GM12875 (cell line): ENCODE measurements at regions not wholly inside any gene's neighbourhood (a gene's known extent, or its start where the extent isn't known, plus 50 kb on each side); places are given as distances from the start of the nearest gene placed in this dataset.
"Not testable (repeated sequence)": the region's sequence is repeated elsewhere in the genome, so short reads cannot be mapped to it uniquely, and the experiment has no call there.

Source experiments
- H3K4me3 ChIP-seq: one replicate; pipeline ENCODE4 v1.5.1; 2011; ENCODE audit warnings: low read depth, low read length, control low read depth
- TF ChIP-seq, protein P1 (sequence below): IDR thresholded peaks from 2 replicates; pipeline ENCODE4 v1.5.1; 2011; ENCODE audit warnings: low read depth, mild to moderate bottlenecking, control low read depth, inconsistent platforms, low read length, moderate library complexity, borderline replicate concordance; ENCODE audit not compliant: insufficient read depth

DNA sequence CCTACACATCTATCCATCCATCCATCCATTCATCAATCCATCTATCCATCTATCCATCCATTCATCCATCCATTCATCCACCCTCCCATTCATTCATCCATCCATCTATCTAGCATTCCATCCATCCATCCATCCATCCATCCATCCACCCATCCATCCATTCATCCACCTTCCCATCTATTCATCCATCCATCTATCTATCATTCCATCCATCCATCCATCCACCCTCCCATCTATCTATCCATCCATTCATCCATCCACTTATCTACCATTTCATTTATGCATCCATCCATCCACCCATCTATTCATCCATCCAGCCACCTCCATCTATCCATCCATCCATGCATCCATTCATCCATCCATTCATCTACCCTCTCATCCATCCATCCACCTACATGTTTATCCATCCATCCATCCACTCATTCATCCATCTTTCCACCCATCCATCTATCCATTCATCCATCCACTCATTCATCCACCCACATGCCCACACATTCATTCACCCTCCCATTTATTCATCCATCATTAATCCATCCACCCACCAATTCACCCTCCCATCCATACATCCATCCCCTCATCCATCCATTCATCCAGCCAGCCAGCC lies 258.5 kb downstream of the CRLF2 start:
- TF ChIP-seq, protein P1, sequence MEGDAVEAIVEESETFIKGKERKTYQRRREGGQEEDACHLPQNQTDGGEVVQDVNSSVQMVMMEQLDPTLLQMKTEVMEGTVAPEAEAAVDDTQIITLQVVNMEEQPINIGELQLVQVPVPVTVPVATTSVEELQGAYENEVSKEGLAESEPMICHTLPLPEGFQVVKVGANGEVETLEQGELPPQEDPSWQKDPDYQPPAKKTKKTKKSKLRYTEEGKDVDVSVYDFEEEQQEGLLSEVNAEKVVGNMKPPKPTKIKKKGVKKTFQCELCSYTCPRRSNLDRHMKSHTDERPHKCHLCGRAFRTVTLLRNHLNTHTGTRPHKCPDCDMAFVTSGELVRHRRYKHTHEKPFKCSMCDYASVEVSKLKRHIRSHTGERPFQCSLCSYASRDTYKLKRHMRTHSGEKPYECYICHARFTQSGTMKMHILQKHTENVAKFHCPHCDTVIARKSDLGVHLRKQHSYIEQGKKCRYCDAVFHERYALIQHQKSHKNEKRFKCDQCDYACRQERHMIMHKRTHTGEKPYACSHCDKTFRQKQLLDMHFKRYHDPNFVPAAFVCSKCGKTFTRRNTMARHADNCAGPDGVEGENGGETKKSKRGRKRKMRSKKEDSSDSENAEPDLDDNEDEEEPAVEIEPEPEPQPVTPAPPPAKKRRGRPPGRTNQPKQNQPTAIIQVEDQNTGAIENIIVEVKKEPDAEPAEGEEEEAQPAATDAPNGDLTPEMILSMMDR: no peak

GRCh38 chrX:952816-953215 lies 259.6 kb downstream of the CRLF2 start:
- TF ChIP-seq, protein P1: no peak
- no peak overlapping the region for H3K4me3 ChIP-seq

More for the DNA sequence above, 258.5 kb downstream of the CRLF2 start:
- no peak overlapping the region for H3K4me3 ChIP-seq

DNA sequence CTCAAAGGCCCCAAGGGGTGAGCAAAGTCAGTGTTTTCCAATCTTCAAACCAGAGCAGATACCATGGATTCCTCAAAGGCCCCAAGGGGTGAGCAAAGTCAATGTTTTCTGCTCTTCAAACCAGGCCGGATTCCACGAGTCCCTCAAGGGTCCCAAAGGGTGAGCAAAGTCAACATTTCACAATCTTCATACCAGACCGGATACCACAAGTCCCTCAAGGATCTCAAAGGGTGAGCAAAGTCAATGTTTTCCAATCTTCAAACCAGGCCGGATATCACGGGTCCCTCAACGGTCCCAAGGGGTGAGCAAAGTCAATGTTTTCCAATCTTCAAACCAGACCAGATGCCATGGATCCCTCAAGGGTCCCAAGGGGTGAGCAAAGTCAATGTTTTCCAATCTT lies 265.2 kb downstream of the CRLF2 start:
- not testable (repeated sequence) for H3K4me3 ChIP-seq

DNA sequence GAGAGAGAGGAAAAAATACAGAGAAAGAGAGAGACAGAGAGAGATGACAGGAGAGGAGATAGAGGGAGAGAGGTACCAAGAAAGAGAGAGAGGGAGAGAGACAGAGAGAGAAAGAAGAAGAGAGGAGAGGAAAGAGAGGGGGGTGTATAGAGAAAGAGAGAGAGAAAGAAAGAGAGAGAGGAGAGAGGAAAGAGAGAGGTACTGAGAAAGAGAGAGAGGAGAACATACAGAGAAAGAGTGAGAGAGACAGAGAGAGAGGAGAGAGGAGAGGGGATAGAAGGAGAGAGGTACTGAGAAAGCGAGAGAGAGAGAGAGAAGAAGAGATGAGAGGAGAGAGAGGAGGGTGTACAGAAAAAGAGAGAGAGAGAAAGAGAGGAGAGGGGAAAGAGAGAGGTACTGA lies 269.4 kb downstream of the CRLF2 start:
- H3K4me3 ChIP-seq: no peak overlapping the region
- TF ChIP-seq, protein P1: no peak

GRCh38 chrX:940691-941090 lies 271.8 kb downstream of the CRLF2 start:
- no peak overlapping the region for H3K4me3 ChIP-seq
- TF ChIP-seq, protein P1: no peak

DNA sequence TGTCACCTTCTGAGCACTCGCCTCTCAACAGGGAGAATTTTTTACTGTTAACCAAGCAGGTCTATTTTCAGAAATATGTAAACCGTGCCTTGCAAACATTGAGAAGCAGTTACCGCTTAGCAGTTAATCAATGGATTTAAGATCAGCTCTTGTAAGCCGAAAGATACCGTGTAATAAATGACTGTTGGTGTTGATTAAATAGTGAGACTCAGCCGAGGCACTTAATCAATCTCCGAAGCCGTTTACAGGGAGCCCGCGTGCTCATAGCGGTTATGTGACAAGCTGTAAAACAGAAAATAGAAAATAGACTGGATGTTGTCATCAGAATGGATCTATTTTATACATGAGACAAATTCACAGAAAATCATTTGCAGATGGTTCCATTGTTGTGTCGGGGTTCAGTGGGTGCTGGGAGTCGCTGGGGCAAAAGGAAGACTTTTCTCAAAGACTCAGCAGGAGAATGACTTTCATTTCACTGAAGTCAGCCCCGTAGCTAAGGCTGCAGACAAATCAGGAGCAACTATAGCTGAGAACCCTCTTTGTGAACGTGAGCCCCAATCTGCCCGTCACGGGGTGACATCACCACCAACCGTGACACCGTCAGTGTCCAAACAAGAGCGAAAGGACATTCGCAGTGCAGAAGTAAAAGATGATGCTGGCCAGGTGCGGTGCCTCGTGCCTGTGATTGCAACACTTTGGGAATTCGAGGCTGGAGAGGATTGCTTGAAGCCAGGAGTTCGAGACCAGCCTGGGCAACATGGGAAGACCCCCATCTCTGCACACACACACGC lies 275.3 kb downstream of the CRLF2 start:
- TF ChIP-seq, protein P1: no peak
- no peak overlapping the region for H3K4me3 ChIP-seq

- H3K4me3 ChIP-seq: no peak overlapping the region
- TF ChIP-seq, protein P1: no peak
Measured at GRCh38 chrX:933611-934010, 278.8 kb downstream of the CRLF2 start.
